K562 (cell line): ENCODE measurements at regions not wholly inside any gene's neighbourhood (a gene's known extent, or its start where the extent isn't known, plus 50 kb on each side); places are given as distances from the start of the nearest gene placed in this dataset.

ENCODE experiments used
- ATAC-seq: fragments of 200-7000 bp; cut with Tn5 transposase; 3 replicates; pipeline ENCODE4 v1.9.1; 2020; ENCODE audit warnings: moderate library complexity
- BruUV-seq: library from RNA; stranded (reverse); fragments of 400-500 nt; replicated peaks from 2 replicates; lab custom pipeline; 2021; lab: Mats Ljungman, UMichigan
- CTCF ChIA-PET: fragments of 300-600 bp; formaldehyde crosslinking; extraction: SDS; loops from one replicate; lab custom pipeline; 2021; ENCODE audit warnings: low intra/inter-chr PET ratio; lab: Yijun Ruan, JAX
- POLR2A ChIA-PET: fragments of 300-600, 350-650 bp; sonication (Branson Sonifier 250); formaldehyde crosslinking; extraction: SDS; loops from one replicate; lab custom pipeline; 2021; ENCODE audit warnings: antibody characterized with exemption, inconsistent platforms; lab: Yijun Ruan, JAX
- DNase-seq, 4 experiments: peaks; one replicate each; pipeline versions ENCODE4 v3.0.0 to v3.0.0-alpha.2; 2011 to 2018; ENCODE audit warnings: low spot score in 3 of 4, mixed read lengths in 3 of 4; ENCODE audit errors: extremely low read depth in 1 of 4
- FAIRE-seq: peaks from 2 replicates; lab custom pipeline; 2011; peaks lifted over from hg19 to GRCh38; lab: Jason Lieb, UNC
- H2AFZ ChIP-seq: 2 replicates; pipeline ENCODE4 v1.6.0; 2011; ENCODE audit warnings: low read depth, low read length, control low read depth, inconsistent platforms
- H3K27ac ChIP-seq: fragments of 200-600 bp; 3 replicates; pipeline ENCODE4 v1.8.0; 2011; ENCODE audit warnings: low read depth, mild to moderate bottlenecking, control low read depth, inconsistent platforms, low read length, moderate library complexity, mixed read lengths; ENCODE audit errors: extremely low read depth
- H3K27me3 ChIP-seq, 2 experiments: fragments of 300-600 bp in 1 of 2; 2 replicates in 1 of 2; 3 replicates in 1 of 2; pipeline versions ENCODE4 v1.6.0 to v1.8.0; 2011; ENCODE audit warnings: inconsistent platforms in 2 of 2, low read length in 2 of 2, mild to moderate bottlenecking in 1 of 2, mixed read lengths in 1 of 2, moderate library complexity in 1 of 2; ENCODE audit not compliant: control insufficient read depth in 2 of 2, insufficient read depth in 2 of 2
- H3K36me3 ChIP-seq: fragments of 300-600 bp; 3 replicates; pipeline ENCODE4 v1.8.0; 2011; ENCODE audit warnings: mild to moderate bottlenecking, low read length, inconsistent platforms; ENCODE audit not compliant: control insufficient read depth, insufficient read depth
- H3K4me1 ChIP-seq, 2 experiments: fragments of 200-600 bp in 1 of 2; replicated peaks in 1 of 2; 2 replicates in 1 of 2; 3 replicates in 1 of 2; pipeline versions ENCODE4 v1.5.1 to v1.8.0; 2011; ENCODE audit warnings: inconsistent platforms in 2 of 2, low read length in 2 of 2, mild to moderate bottlenecking in 1 of 2, mixed read lengths in 1 of 2, moderate library complexity in 1 of 2; ENCODE audit not compliant: control insufficient read depth in 2 of 2, insufficient read depth in 2 of 2
- H3K4me2 ChIP-seq: 2 replicates; pipeline ENCODE4 v1.6.1; 2011; ENCODE audit warnings: low read length, control low read depth, inconsistent platforms, mixed read lengths; ENCODE audit not compliant: insufficient read depth
- H3K4me3 ChIP-seq: fragments of 200-600 bp; sonication (generic), shearing (Covaris generic); 2 replicates; pipeline ENCODE4 v1.5.1; 2016; ENCODE audit warnings: control low read depth, inconsistent platforms
- H3K79me2 ChIP-seq: fragments of 200-600 bp; 3 replicates; pipeline ENCODE4 v1.8.0; 2011; ENCODE audit warnings: low read length, inconsistent platforms; ENCODE audit not compliant: control insufficient read depth, insufficient read depth
- H3K9ac ChIP-seq, 2 experiments: 2 replicates each; pipeline versions ENCODE4 v1.6.0 to v1.6.1; 2011; ENCODE audit warnings: low read depth in 2 of 2, low read length in 2 of 2, control low read depth in 1 of 2, inconsistent platforms in 1 of 2, mild to moderate bottlenecking in 1 of 2, mixed read lengths in 1 of 2; ENCODE audit not compliant: insufficient read depth in 1 of 2
- H3K9me1 ChIP-seq: one replicate; pipeline ENCODE4 v1.6.0; 2011; ENCODE audit warnings: inconsistent platforms, mild to moderate bottlenecking, low read length, moderate library complexity; ENCODE audit not compliant: control insufficient read depth, insufficient read depth
- H3K9me3 ChIP-seq: replicated peaks from 2 replicates; pipeline ENCODE4 v1.5.1; 2011; ENCODE audit warnings: low read depth, low read length, inconsistent platforms; ENCODE audit not compliant: control insufficient read depth, insufficient read depth
- H4K20me1 ChIP-seq: replicated peaks from 2 replicates; pipeline ENCODE4 v1.6.1; 2011; ENCODE audit warnings: low read length, inconsistent platforms, mixed read lengths; ENCODE audit not compliant: control insufficient read depth, insufficient read depth
- ATF1 ChIP-seq, 2 experiments: fragments of 450-650 bp in 1 of 2; IDR thresholded peaks; 2 replicates each; pipeline ENCODE4 v1.6.1; 2016; ENCODE audit warnings: missing compliant biosample characterization in 1 of 2, missing genetic modification characterization in 1 of 2
- BHLHE40 ChIP-seq: IDR thresholded peaks from 2 replicates; pipeline ENCODE4 v1.6.1; 2011; ENCODE audit warnings: low read length, improper control_type of control experiment
- CBX1 ChIP-seq: sonication (generic); IDR thresholded peaks from 2 replicates; pipeline ENCODE4 v1.6.1; 2016; ENCODE audit warnings: antibody characterized with exemption, low read depth, mild to moderate bottlenecking
- CSDE1 ChIP-seq, 2 experiments: fragments of 450-650 bp; IDR thresholded peaks; 2 replicates each; pipeline ENCODE4 v1.6.1; 2016; ENCODE audit warnings: mild to moderate bottlenecking in 1 of 2
- DDX20 ChIP-seq: fragments of 450-650 bp; IDR thresholded peaks from 2 replicates; pipeline ENCODE4 v1.6.1; 2016; ENCODE audit warnings: missing genetic modification characterization, low read depth, mild to moderate bottlenecking, missing compliant biosample characterization, moderate library complexity
- ETV1 ChIP-seq: fragments of 450-650 bp; conservative IDR thresholded peaks from 2 replicates; pipeline ENCODE4 v1.6.1; 2016; ENCODE audit warnings: missing genetic modification characterization, control low read depth, low read depth, missing compliant biosample characterization
- FOXJ2 ChIP-seq: fragments of 200-800 bp; sonication (Bioruptor generic); IDR thresholded peaks from 2 replicates; pipeline ENCODE4 v1.6.1; 2016; ENCODE audit warnings: missing genetic modification characterization, missing compliant biosample characterization
- IFI16 ChIP-seq: fragments of 250-450 bp; sonication (Bioruptor Pico); IDR thresholded peaks from 2 replicates; pipeline ENCODE4 v2.1.2; 2022; ENCODE audit warnings: mild to moderate bottlenecking, inconsistent platforms
- JUND ChIP-seq, 2 experiments: IDR thresholded peaks; 2 replicates in 1 of 2; 3 replicates in 1 of 2; pipeline ENCODE4 v1.6.1; 2011; ENCODE audit warnings: borderline replicate concordance in 2 of 2, low read depth in 2 of 2, low read length in 2 of 2, improper control_type of control experiment in 1 of 2, missing biosample characterization in 1 of 2, missing genetic modification characterization in 1 of 2, missing genetic modification reagents in 1 of 2
- KDM1A ChIP-seq, 2 experiments: fragments of 450-650 bp; IDR thresholded peaks; 2 replicates each; pipeline ENCODE4 v1.6.1; 2016; ENCODE audit warnings: mild to moderate bottlenecking in 2 of 2
- MNT ChIP-seq, 2 experiments: fragments of 450-650 bp; conservative IDR thresholded peaks; 2 replicates each; pipeline ENCODE4 v1.6.1; 2017; ENCODE audit warnings: mild to moderate bottlenecking in 2 of 2, moderate library complexity in 2 of 2
- POLR2G ChIP-seq: fragments of 200-400 bp; formaldehyde crosslinking; IDR thresholded peaks from 2 replicates; pipeline ENCODE4 v1.6.1; 2017; ENCODE audit warnings: low read depth, mild to moderate bottlenecking, antibody characterized with exemption, low read length, moderate library complexity
- POLR2H ChIP-seq: IDR thresholded peaks from 2 replicates; pipeline ENCODE4 v1.6.1; 2016; ENCODE audit warnings: missing genetic modification characterization, low read depth, mild to moderate bottlenecking, control low read depth, missing compliant biosample characterization, moderate library complexity
- RFX5 ChIP-seq: IDR thresholded peaks from 2 replicates; pipeline ENCODE4 v1.6.1; 2011; ENCODE audit warnings: low read depth, mild to moderate bottlenecking, improper control_type of control experiment, low read length
- SIX5 ChIP-seq, 2 experiments: IDR thresholded peaks; 2 replicates each; pipeline ENCODE4 v1.6.1; 2011; ENCODE audit warnings: low read length in 2 of 2, borderline replicate concordance in 1 of 2, low read depth in 1 of 2, mild to moderate bottlenecking in 1 of 2, moderate library complexity in 1 of 2; ENCODE audit not compliant: insufficient read depth in 1 of 2
- SMARCA5 ChIP-seq: fragments of 450-650 bp; IDR thresholded peaks from 2 replicates; pipeline ENCODE4 v1.6.1; 2016
- SRSF9 ChIP-seq: fragments of 200-400 bp; formaldehyde crosslinking; IDR thresholded peaks from 2 replicates; pipeline ENCODE4 v1.6.1; 2017; ENCODE audit warnings: low read depth, low read length, borderline replicate concordance
- TAL1 ChIP-seq: fragments of 450-650 bp; IDR thresholded peaks from 2 replicates; pipeline ENCODE4 v1.6.1; 2016; ENCODE audit warnings: mild to moderate bottlenecking
- TFAM ChIP-seq: fragments of 250-450 bp; sonication (Bioruptor Pico); conservative IDR thresholded peaks from 2 replicates; pipeline ENCODE4 v1.5.0; 2021; ENCODE audit warnings: mild to moderate bottlenecking, moderate library complexity
- ZNF140 ChIP-seq: fragments of 250-450 bp; sonication (Bioruptor Pico); IDR thresholded peaks from 2 replicates; pipeline ENCODE4 v1.8.0; 2021; ENCODE audit warnings: moderate library complexity, mild to moderate bottlenecking, inconsistent platforms
- ZNF23 ChIP-seq: fragments of 250-450 bp; sonication (Bioruptor Pico); IDR thresholded peaks from 2 replicates; pipeline ENCODE4 v1.4.0; 2020; ENCODE audit warnings: mild to moderate bottlenecking
- ZNF3 ChIP-seq: fragments of 250-450 bp; sonication (Bioruptor Pico); IDR thresholded peaks from 2 replicates; pipeline ENCODE4 v1.5.0; 2021; ENCODE audit warnings: mild to moderate bottlenecking, moderate library complexity
- ZNF561 ChIP-seq: fragments of 450-650 bp; formaldehyde crosslinking; conservative IDR thresholded peaks from 2 replicates; pipeline ENCODE4 v1.4.0; 2020; ENCODE audit warnings: mild to moderate bottlenecking, moderate library complexity
- WGBS: fragments of 100-300 bp; shearing (Covaris generic); methylation state at CpG from one replicate; pipeline ENCODE4 v1.1.6; 2016; ENCODE audit warnings: low coverage, mixed read lengths; ENCODE audit not compliant: insufficient coverage; ENCODE audit errors: missing lambda C conversion rate; 5-methylcytosine and 5-hydroxymethylcytosine counted together
- in situ Hi-C: fragments of 300-500 bp; cut with MboI; formaldehyde crosslinking; loops from 4 replicates; pipeline ENCODE4 v1.15.0; 2018; ENCODE audit warnings: inconsistent platforms, mixed read lengths
- intact Hi-C: fragments of 100-400 bp; cut with micrococcal nuclease; formaldehyde crosslinking; loops from 2 replicates; pipeline ENCODE4 v1.14.2; 2022

DNA sequence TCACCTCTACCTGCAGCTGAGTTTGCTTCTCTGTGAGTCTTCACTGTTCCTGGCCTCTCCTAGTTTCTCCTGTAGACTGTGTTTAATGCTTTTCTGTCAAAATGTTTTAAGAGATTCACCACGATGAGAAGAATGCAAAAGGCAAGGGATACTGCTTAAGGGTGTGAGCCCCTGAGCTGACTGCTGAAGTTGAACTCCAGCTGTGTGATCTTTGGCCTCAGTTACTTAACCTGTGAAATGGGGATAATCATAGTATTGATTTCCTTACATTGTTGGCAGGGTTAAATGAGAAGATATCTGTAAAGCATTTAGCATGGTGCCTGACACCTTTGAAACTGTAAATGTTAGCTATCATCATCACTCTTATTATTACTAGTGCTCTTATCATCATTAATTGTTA, 230.2 kb upstream of the MYLIP start:
- in situ Hi-C loops: no loop called here
- Histone ChIP-seq H3K27ac (peak overlapping the region; percentile 89), H3K4me1 (peaks cover 23 to 64% of the 10 kb centered on the region in 2 experiments), H3K79me2 (no peaks in the 10 kb centered on the region), H4K20me1 (no peaks in the 10 kb centered on the region), H3K9me3 (peaks cover 5% of the 10 kb centered on the region; the same call in 1 of the 2 replicates), H3K4me3 (no peak overlapping the region), H3K9ac (peak overlapping the region in 1 of 2 experiments; percentile 59; a peak in 1 of 4 replicates), H3K4me2 (no peak overlapping the region), H3K36me3 (no peaks in the 10 kb centered on the region), H3K27me3 (no peaks in the 10 kb centered on the region), H2AFZ (peak overlapping the region; percentile 92), H3K9me1 (no peaks in the 10 kb centered on the region)
- CTCF ChIA-PET: no interaction called here
- ATAC-seq (no peak), FAIRE-seq (no peak), DNase-seq (no peak)
- WGBS: 0% methylated on average over 1 of the region's 1 CpG
- intact Hi-C loops: loop anchor here (5.0 kb wide), 2 partner anchors 109 to 369 kb away; no protein-coding TSS in a partner anchor
- POLR2A ChIA-PET: interaction anchor here (0.6 to 17.2 kb wide), 4 partner anchors 16 to 367 kb away, joined by 3 to 186 read pairs (median 4); partner anchors contain the start of gene MYLIP
- no TSS peak for BruUV-seq
- TF ChIP-seq SRSF9 (no peak), SMARCA5 (peak; percentile 79), ZNF140 (CRISPR knock-in tag) (no peak), MNT (conservative IDR thresholded peaks at IDR 0.05) (no peak), ATF1 (CRISPR knock-in tag; IDR thresholded peaks at IDR 0.05) (no peak), ATF1 (tag; IDR thresholded peaks at IDR 0.05) (no peak), TFAM (CRISPR knock-in tag) (no peak), JUND (IDR thresholded peaks at IDR 0.05; ENCODE audit: borderline replicate concordance, low read depth, low read length) (no peak), JUND (tag; IDR thresholded peaks at IDR 0.05; ENCODE audit: borderline replicate concordance, low read depth, low read length) (no peak), ZNF23 (CRISPR knock-in tag) (no peak), ZNF3 (CRISPR knock-in tag) (no peak), BHLHE40 (no peak), ETV1 (tag) (no peak), CSDE1 (IDR thresholded peaks at IDR 0.05) (no peak), RFX5 (no peak), KDM1A (IDR thresholded peaks at IDR 0.05) (peak; percentile 80 to 92), IFI16 (no peak), DDX20 (tag) (no peak), CBX1 (peak; percentile 40; the same call in 1 of the 2 replicates), ZNF561 (no peak), FOXJ2 (tag) (no peak), SIX5 (IDR thresholded peaks at IDR 0.05; ENCODE audit: borderline replicate concordance in 1 of 2, insufficient read depth in 1 of 2, low read depth in 1 of 2, low read length in 2 of 2) (no peak), POLR2G (no peak), POLR2H (no peak), TAL1 (no peak)
